CD4-positive, alpha-beta T cell treated with Interleukin-15 for 4 hours (primary cell): ENCODE measurements at regions not wholly inside any gene's neighbourhood (a gene's known extent, or its start where the extent isn't known, plus 50 kb on each side); places are given as distances from the start of the nearest gene placed in this dataset.

Experiments
- DNase-seq: peaks from one replicate; pipeline ENCODE4 v3.0.0-alpha.2; 2020; ENCODE audit warnings: low spot score

DNA sequence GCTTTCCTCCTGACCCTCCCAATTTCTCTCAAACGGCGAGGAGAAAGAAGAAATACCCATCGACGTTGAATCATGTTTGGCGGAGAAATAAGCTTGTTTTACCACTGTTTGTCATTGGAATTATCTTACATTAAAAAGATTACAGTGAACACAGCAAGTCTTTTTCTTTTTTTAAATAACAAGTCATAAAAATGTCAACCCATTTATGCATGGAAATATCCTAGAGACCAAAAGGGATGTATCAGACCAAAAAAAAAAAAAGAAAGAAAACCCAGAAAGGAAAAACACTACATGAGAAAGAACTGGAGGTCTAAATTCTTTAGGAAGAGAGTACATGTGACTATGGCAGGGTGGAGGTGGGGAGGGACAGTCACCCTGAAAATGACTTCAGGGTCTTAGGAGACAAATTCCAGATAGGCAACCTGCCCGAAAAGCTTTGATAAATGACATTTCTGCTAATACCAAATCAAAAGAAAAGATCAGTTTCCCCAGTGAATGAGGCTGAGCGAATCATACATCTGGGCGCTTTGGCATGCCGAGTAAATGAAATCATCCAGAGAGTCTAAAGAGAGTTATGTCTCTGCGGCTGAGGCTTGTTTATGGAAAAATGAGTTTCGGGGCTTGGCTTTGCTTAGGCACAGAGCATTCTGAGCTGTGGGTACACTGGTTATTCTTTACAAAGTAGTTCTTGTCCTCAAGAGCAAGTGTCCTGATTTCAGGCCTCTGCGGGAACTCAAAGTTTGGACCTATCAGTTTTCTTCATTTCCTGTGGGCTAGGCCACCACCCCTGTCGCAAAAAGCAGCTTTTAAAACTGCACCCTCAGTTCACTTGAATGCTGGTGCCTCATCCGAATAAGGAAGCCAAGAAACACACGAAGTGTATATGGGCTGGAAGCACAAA is 110.1 kb upstream of the TGFBR2 start:
- no peak for DNase-seq

DNA sequence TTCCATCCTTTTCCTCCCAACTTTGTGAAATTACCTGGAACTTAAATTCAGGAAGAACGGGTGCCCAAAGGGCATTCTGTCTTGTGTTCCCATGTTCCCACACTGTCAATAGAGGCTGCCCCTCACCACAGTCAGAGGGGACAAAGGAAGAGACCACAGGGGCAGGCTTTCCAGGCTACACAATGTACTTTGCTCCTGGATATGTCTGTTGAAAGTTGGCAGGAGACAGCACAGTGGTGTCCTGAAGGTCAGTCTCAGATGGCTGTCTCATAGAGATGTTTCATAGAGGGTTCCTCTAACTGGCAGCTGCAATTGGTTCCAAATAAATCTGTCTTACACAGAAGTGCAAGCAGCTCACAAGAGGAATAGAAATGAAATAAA is 107.8 kb upstream of the TGFBR2 start:
- DNase-seq = no peak

DNA sequence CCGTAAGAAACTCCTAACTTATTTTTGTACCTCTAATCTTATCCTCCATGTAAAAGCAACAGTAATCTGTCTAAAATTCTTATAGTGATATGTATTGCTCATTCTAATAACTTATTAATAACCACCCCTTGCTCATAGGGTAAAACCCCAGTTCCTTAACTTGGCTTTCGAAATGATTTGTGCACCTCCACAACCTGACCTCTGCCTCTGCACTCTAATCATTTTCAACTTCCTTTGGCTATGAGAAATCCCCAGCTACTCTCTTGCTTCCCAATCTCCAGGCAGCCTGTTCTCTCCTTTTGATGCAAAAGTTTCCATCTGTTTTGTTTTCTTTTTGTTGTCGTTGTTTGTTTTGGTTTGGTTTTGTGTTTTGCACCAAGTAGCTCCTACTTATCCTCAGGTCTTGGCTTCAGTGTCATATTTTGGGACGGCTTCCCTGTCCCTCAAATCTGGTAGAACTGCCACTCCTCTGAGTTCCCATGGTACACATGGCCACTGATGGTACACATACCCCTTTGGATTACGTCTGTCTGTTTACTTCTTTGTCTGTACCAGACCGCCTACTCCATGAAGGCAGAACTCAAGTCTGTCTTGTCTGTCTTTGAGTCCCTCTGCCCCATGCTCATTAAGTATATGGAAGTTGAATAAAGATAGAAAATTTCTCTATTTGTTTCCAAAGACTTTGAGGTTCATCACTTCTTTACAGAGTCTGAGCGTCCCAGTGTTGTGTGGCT is 105.6 kb upstream of the TGFBR2 start:
- no peak for DNase-seq

DNA sequence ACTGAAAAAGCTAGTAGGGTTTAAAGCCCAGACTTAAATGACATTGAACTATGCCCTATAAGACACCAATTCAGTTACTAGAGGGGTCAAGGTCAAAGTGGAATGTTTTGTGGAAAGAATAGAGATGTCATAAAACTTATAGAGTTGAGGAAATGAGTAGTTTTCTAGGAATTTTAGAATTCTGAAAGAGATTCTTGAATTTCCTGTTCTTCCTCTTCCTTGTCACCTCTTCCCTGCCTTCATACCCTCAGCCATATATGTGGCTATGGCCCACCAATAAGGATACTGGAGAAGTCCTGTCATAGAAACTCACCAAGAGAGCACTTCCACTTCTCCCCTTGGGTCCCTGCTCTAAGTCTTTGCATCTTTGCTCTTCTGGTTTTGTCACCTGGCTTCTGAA is 104.9 kb upstream of the TGFBR2 start:
- no peak for DNase-seq

DNA sequence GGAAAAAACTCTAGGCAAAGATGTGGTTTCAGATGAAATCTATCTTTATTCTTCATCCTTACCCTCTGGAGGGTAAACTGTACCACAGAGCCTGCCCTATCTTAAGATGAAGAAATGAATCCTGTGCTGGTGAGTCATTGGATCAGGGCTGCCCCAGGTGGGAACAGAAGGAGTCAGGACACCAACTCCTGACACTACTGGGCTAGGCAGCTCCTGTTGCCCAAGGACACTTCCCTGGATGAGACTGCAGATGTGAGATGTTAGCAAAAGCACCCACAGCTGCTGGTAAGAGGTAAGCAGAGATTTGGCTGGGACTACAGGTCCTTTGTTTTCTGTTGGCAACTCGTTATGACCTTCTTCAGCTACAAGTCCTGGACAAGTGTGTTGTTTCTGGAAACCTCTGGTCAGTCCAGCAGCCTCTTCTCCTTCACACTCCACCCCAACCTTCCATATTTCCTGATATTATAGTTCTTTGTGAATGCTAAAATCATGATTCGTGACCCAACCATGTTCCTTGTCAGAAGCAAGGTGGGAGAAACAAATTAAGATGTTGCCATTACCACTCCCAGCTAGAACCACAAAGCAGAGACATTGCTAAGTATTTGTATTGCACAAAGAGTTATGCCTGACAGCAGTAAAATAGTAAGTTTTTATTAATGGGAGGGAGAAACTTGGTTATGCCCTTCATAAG is 104.2 kb upstream of the TGFBR2 start:
- DNase-seq = no peak

DNA sequence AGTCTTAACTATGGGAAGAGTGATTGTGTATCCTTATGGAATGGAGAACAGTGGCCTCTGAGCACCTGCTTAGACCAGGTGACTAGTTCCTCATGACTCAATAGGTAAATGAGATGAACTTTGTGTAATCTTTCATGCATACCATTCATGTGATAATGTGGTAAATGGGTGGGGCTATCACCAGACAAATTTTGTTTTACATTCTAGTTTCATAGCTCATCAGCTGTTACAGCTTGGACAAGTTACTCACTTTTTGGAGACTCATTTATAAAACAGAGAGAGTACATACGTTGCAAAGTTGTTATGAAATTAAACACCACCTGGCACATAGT is 103.7 kb upstream of the TGFBR2 start:
- DNase-seq = no peak

DNA sequence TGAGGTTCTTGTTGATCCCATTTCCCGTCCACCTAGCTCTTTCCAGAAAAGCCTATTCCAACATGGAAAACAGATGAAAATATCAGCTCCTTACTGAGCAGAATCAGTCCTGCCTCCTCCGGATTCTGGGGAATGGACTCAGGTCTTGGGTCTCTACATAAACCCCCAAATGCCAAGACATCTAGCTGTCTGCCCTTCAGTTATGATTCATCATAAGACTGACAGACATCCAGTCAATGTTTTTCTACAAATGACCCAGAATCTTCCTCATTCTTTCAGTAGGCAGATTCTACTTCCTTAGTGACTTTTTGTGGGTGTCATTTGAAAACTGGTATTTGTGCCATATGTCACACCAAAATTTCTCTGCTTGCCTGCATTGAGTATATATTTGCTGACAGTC is 103.0 kb upstream of the TGFBR2 start:
- no peak for DNase-seq

DNA sequence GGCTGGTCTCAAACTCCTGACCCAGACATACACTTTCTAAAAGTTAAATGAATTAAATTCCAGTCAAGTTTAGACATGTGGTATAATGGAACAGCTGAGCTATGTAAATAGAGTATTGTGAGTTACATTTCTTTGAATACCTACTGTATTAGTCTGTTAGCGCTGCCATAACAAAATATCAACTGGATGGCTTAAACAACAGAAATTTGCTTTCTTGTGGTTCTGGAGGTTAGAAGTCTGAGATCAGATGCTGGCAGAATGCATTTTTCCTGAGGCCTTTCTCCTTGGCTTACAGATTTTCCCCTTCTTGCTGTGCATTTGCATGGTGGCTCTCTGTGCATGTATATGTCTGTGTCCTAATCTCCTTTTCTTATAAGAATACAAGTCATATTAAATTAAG is 101.5 kb upstream of the TGFBR2 start:
- no peak for DNase-seq

DNA sequence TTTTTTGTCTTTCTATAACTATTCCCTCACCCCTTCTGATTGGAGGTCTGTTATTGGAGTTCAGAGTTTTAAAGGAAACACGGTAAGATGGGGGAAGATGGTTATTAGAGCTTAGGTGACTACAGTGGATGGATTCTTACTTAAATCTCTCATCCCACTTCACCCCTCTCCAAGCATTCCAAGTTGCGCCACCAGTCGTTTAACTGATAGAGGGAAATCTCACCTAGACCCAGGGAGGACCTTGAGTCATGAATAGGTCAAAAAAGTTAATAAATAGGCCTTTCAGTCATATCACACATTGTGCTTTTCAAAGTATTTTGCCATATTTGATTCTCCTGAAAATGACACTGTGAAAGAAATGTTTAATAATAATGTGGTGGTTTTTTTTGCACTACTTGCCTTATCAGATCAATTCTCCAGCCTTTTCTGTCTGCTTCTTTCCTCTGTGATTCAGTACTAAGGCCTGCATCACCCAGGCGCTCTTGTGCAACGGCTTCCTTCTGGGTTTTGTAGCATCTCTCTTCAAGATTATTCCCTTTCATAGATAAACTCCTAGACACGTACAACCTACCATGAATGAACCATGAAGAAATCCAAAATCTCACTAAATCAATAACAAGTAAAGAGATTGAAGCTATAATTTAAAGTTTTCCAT is 100.4 kb upstream of the TGFBR2 start:
- DNase-seq = no peak

DNA sequence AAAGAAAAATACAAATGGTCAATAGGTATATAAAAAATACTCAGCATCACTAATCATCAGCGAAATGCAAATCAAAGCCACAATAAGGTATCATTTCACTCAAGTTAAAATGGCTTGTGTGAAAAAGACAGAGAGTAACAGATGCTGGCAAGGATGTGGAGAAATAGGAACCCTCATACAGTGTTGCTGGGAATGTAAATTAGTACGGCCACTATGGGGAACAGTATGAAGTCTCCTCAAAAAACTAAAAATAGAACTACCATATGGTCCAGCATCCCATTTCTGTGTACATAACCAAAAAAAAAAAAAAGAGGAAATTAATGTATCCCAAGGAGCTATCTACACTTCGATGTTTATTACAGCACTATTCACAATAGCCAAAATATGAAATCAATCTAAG is 98.1 kb upstream of the TGFBR2 start:
- no peak for DNase-seq

DNA sequence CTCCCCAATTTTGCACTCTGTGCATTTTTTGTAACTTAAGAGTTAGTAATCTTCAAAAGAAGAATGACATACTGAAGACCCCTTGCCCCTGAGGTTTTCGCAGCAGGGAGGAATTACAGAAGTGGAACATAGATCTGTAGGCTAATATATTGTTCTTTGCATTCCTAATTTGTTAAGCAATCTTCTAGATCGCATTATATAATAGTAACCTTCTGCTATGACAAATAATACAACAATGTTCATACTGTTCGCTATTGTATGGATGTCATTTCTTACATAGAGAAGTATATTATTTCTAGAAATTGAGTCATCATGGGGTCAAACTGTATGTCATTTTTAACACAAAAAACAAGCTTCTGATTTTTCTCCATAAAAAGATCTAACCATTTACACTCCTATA is 95.8 kb upstream of the TGFBR2 start:
- DNase-seq = no peak

DNA sequence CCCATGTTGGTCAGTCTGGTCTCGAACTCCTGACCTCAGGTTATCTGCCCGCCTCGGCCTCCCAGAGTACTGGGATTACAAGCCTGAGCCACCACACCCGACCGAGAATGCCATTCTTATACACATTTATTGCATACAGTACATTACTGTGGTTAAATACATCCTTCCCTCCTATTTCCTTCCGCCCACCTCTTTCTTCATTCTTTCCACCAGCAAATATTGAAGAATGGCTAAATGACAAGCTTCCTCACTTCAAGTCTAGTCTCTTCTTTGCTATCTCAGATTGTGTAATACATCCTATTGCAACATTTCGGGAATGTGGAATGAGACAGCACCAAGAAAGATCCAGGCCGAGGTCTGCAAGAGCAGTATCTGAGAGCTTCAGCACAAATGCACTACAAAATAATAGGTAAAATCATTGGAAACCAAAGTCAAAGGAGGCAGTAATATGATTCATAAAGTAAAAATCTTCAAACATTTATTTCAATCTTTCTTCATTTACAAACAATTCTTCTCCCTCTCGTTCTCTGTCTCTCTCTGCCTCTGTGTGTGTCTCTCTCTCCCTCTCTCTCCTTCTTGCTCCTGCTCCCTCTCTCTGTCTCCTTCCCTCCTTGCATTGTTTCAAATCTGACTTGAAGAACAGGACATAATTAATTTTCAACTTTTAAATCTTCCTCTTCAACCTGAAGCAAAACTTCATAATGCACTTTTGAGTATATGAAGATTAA is 94.7 kb upstream of the TGFBR2 start:
- DNase-seq = no peak

DNA sequence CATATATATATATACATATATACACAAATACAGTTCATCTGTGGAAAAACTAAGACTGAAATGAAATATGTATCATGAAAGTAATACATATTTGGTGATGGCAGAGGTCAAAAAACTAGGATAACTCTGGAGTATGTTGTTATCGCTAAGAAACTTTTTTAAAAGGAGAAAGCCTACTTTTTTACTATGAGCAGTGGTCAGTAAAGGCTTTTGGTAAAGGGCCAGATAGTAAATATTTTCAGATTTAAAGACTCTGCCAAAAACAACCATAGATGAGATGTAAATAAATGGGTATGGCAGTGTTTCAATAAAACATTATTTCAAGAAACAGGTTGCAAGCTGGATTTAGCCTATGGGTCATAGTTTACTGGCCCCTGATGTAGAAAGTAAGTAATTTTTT is 93.8 kb upstream of the TGFBR2 start:
- DNase-seq = no peak

DNA sequence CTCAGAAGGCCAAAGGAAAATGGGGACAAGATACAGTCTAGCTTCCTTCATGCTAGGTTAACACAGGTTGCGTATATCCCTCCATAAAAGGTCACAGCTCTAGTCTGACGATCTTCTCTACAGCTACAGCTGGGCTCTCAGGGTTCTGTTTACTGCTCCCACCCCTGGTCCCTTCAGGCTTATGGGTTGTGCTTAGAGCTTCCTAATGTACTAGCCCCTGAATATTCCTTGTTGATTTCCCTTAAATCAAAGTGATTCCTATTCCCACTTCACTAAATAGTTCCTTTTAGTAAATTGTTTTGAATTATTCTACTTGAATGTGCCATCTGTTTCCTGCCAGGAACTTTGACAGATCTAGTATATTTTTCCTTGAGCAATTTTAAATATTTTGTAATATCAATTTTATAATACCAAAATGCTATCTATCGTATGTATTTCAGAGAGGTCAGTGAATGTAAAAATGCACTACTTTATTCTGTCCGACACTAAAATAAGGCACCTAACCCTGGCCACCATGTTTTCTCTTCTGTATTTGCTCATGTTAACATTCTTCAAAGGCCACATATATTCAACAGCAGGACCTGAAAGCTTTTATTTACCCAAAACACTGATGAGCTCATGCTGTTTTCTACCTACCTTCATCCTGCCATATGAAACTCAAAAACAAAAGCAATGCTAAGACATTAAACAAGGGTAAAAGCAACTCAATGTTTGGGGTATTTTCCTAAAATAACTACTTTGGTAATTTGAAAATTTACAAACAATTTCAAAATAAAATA is 92.8 kb upstream of the TGFBR2 start:
- no peak for DNase-seq

DNA sequence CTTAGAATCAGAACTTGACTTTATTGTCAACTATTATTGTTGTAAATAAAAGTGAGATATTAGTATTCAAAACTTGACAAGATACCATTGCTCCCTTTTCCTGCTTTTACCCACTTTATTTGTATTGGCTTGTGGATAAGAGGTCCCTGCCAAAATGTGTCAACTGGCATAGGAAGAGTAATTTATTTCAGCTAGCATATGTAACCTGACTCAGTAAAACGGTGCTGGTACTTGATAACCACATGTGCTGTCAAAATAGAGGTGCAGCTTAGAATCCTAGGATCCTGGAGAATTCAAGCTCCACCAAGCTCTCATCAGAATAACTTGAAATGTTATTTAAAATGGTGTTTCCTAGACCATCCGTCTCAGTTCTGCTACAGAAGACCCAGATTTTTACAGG is 90.2 kb upstream of the TGFBR2 start:
- no peak for DNase-seq

DNA sequence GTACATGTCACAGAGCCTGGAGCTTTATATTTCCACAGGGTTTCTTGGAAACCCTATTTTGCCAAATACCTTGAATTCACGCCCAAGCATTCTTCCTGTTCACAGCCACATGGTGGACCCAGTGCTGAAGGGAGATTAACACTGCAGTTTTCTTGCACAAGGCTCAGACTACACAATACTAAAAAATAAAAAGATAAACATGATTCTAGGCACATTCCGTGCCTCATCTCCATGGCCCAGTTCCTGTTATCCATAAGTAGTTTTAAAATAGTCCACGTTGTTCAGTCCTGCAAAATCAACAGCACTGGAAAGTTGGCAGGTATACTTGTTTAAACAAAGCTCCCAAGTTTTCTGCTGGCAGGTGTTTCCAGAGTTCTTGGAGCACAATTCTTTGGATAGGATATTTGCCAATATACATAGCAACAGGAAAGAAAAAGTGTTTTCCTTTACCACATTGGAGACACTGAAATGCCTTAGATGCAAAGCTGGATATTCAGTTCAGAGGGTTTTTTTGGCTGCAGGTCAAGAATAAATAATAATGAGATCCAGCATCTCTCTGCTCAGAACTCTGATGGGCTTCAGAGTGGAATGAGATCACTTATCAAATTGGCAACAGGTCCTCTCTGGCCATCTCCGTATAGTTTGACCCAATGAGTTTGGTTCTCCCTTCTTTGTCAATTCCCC is 88.1 kb upstream of the TGFBR2 start:
- no peak for DNase-seq

DNA sequence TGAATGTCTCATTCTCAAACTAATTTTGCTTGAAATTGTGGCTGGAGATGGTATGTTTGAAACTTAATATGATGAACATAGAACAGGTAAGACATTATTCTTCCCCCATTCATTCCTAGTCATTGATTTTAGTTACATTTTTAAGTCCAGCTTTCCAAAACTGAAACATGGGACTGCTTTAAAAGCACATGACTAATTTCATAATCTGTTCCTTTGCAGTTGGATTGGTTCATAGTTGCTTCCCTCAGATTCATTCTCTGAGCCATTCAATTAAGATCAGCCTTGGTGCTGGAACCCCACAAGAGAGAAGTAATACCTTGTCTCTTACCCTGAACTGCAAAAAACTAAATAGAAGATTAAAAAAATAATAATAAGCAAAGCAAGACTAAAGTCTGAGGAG is 87.5 kb upstream of the TGFBR2 start:
- no peak for DNase-seq

DNA sequence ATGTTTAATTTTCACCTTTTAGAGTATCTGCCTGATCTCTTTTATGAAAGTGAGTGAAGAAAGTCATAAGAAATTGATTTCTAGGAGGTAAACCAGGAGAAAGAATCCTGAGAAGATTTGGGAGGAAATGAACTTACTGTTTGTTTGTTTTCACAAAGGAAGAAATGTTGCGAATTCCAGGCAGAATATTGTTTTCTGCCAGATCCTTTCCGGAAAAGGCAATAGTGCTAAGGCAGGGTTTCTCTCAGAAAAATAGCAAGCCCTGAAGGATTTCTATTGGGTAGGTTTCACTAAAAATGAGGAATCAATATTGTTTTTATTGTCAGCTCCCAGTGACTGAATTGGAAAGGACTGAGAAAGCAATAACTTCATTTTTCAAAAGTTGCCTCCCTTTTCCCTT is 85.7 kb upstream of the TGFBR2 start:
- DNase-seq = no peak

DNA sequence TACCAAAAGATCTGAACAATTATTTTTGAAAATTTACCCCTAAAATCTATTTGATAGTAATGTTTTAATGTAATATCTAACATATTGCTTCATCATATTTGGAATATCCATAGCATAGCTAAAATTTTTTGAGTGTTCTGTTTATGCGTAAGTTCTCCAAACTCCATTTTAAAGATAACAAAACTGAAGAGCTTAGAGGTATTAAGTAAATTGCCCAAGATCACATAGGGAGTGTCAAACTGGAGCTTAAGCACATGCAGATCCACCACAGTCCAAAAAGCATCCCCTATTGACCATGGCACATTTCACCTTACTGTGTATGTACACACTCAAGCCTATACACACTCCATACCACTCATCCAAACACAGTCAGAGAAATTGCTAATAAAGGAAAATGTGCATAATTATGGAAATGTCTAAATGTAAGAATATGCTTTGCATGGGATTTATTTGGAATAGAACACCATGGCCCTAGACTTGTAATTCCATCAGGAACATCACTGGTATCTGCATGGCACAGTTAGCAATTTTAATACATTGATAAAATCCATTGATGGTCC is 85.2 kb upstream of the TGFBR2 start:
- no peak for DNase-seq

DNA sequence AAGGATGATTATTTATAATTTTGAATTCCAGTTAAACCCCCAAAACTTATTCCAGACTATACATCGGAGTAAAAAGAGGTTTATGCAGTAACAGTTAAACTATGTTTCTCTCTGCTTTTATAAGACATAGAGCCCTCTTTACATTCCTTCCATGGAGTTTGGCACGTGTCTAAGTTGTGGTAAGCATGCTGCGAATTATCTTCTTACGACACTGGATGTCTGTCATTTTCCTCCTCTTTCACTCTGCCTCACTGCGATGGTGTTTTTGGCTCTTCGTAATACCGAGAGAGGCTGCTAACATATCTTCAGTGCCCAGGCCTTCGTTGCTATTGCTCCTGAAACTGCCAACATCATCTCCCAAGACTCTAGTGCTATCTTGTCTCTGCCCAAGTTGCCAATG is 83.9 kb upstream of the TGFBR2 start:
- DNase-seq = no peak
